HepG2 (cell line): ENCODE measurements at regions not wholly inside any gene's neighbourhood (a gene's known extent, or its start where the extent isn't known, plus 50 kb on each side); places are given as distances from the start of the nearest gene placed in this dataset.

Experiments used
- ARID5B ChIP-seq: IDR thresholded peaks from 2 replicates; pipeline ENCODE4 v1.4.0; 2020; ENCODE audit warnings: mild to moderate bottlenecking, missing genetic modification reagents
- HNRNPUL1 ChIP-seq: fragments of 200-400 bp; formaldehyde crosslinking; IDR thresholded peaks from 2 replicates; pipeline ENCODE4 v1.6.1; 2017; ENCODE audit warnings: low read depth, mild to moderate bottlenecking, low read length, moderate library complexity
- KAT8 ChIP-seq: IDR thresholded peaks from 2 replicates; pipeline ENCODE4 v1.6.1; 2016; ENCODE audit warnings: missing genetic modification reagents, missing compliant biosample characterization
- RFX1 ChIP-seq: fragments of 450-650 bp; IDR thresholded peaks from 2 replicates; pipeline ENCODE4 v1.6.1; 2017
- SOX5 ChIP-seq: IDR thresholded peaks from 2 replicates; pipeline ENCODE4 v1.6.1; 2016; ENCODE audit warnings: borderline replicate concordance
- SOX6 ChIP-seq, 2 experiments: fragments of 450-650 bp in 1 of 2; sonication (generic) in 1 of 2; formaldehyde crosslinking in 1 of 2; IDR thresholded peaks; 2 replicates each; pipeline versions ENCODE4 v1.4.0 to v1.6.1; 2017 to 2020; ENCODE audit warnings: antibody characterized with exemption in 1 of 2, mild to moderate bottlenecking in 1 of 2, missing genetic modification reagents in 1 of 2
- TEAD3 ChIP-seq: optimal IDR thresholded peaks from 2 replicates; pipeline ENCODE3; 2016; ENCODE audit warnings: borderline replicate concordance
- YEATS2 ChIP-seq: sonication (generic); formaldehyde crosslinking; IDR thresholded peaks from 2 replicates; pipeline ENCODE4 v1.4.0; 2020; ENCODE audit warnings: missing genetic modification reagents, borderline replicate concordance
- ZNF180 ChIP-seq: sonication (generic); formaldehyde crosslinking; IDR thresholded peaks from 2 replicates; pipeline ENCODE4 v1.4.0; 2020; ENCODE audit warnings: low read depth, missing genetic modification reagents, borderline replicate concordance
- ZNF501 ChIP-seq: sonication (generic); formaldehyde crosslinking; IDR thresholded peaks from 2 replicates; pipeline ENCODE4 v1.5.1; 2020; ENCODE audit warnings: mild to moderate bottlenecking, moderate library complexity, missing genetic modification reagents
- ZNF766 ChIP-seq: sonication (generic); formaldehyde crosslinking; IDR thresholded peaks from 2 replicates; pipeline ENCODE4 v1.5.0; 2020; ENCODE audit warnings: missing genetic modification reagents, borderline replicate concordance
- TF ChIP-seq, protein P1 (sequence below): sonication (generic); formaldehyde crosslinking; IDR thresholded peaks from 2 replicates; pipeline ENCODE4 v1.4.0; 2020; ENCODE audit warnings: missing genetic modification reagents
- TF ChIP-seq, protein P2 (sequence below): sonication (generic); formaldehyde crosslinking; IDR thresholded peaks from 2 replicates; pipeline ENCODE4 v1.8.0; 2022; ENCODE audit warnings: missing genetic modification reagents, mild to moderate bottlenecking, moderate library complexity, borderline replicate concordance
- TF ChIP-seq, protein P3 (sequence below): sonication (generic); formaldehyde crosslinking; IDR thresholded peaks from 2 replicates; pipeline ENCODE4 v1.4.0; 2020; ENCODE audit warnings: mild to moderate bottlenecking, missing genetic modification reagents

DNA sequence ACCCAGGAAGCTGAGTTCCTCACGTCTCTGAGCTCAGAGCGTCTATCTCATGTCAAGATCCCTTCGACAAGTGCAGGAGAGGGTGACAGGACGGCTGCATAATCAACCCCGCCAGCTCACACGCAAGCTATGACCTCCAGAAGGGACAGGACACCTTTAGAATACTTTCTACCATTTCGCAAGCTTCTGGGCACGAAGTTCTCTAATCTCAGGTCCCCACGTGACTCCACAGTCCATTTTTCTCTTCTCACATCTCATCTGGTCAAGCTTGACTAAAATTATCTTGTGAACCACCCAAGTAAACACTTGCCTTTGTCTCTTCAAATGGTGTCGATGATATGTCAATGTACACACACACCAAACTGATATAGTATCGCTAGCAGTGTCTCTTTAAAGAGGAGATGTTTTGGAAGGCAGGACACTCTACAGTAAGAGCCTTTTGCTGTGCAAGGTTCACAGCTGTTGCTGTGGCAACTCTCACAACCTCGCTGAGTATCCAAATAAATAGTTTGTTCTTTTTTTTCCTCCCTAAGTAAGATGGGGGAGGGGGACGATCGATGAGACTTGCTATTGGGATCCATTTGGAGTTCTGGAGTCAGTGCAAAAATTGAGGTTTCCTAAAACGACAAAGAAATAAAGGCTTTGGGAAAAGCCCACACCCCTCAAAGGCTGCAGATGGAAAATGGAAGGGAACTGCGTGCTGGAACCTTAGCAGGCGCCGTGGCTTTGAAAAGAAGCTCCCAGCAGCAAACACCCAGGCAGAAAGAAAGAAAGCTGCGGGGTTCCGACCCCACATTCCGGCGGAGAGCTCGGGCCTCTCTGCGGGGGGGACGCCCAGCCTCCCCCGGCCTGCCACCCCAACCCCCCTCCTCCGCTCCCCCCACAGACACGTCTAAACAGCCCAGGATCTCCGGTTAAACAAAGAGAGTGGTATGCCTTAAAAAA, 215.4 kb upstream of the UBASH3B start (continued):
- TF ChIP-seq SOX6 (IDR thresholded peaks at IDR 0.05) (no peak), SOX6 (CRISPR knock-in tag; IDR thresholded peaks at IDR 0.05) (peak; percentile 78), RFX1 (peak; percentile 84), KAT8 (no peak), ZNF180 (CRISPR knock-in tag) (no peak), ZNF766 (CRISPR knock-in tag) (no peak), ZNF501 (CRISPR knock-in tag) (peak; percentile 49; the same call in 1 of the 2 replicates), HNRNPUL1 (no peak), SOX5 (CRISPR knock-in tag) (peak; percentile 64; the same call in 1 of the 2 replicates), ARID5B (peak; percentile 39), TEAD3 (CRISPR knock-in tag) (peak; percentile 14), YEATS2 (CRISPR knock-in tag) (no peak)
- TF ChIP-seq, protein P1, sequence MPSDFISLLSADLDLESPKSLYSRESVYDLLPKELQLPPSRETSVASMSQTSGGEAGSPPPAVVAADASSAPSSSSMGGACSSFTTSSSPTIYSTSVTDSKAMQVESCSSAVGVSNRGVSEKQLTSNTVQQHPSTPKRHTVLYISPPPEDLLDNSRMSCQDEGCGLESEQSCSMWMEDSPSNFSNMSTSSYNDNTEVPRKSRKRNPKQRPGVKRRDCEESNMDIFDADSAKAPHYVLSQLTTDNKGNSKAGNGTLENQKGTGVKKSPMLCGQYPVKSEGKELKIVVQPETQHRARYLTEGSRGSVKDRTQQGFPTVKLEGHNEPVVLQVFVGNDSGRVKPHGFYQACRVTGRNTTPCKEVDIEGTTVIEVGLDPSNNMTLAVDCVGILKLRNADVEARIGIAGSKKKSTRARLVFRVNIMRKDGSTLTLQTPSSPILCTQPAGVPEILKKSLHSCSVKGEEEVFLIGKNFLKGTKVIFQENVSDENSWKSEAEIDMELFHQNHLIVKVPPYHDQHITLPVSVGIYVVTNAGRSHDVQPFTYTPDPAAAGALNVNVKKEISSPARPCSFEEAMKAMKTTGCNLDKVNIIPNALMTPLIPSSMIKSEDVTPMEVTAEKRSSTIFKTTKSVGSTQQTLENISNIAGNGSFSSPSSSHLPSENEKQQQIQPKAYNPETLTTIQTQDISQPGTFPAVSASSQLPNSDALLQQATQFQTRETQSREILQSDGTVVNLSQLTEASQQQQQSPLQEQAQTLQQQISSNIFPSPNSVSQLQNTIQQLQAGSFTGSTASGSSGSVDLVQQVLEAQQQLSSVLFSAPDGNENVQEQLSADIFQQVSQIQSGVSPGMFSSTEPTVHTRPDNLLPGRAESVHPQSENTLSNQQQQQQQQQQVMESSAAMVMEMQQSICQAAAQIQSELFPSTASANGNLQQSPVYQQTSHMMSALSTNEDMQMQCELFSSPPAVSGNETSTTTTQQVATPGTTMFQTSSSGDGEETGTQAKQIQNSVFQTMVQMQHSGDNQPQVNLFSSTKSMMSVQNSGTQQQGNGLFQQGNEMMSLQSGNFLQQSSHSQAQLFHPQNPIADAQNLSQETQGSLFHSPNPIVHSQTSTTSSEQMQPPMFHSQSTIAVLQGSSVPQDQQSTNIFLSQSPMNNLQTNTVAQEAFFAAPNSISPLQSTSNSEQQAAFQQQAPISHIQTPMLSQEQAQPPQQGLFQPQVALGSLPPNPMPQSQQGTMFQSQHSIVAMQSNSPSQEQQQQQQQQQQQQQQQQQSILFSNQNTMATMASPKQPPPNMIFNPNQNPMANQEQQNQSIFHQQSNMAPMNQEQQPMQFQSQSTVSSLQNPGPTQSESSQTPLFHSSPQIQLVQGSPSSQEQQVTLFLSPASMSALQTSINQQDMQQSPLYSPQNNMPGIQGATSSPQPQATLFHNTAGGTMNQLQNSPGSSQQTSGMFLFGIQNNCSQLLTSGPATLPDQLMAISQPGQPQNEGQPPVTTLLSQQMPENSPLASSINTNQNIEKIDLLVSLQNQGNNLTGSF (CRISPR knock-in tag): no peak
- TF ChIP-seq, protein P2, sequence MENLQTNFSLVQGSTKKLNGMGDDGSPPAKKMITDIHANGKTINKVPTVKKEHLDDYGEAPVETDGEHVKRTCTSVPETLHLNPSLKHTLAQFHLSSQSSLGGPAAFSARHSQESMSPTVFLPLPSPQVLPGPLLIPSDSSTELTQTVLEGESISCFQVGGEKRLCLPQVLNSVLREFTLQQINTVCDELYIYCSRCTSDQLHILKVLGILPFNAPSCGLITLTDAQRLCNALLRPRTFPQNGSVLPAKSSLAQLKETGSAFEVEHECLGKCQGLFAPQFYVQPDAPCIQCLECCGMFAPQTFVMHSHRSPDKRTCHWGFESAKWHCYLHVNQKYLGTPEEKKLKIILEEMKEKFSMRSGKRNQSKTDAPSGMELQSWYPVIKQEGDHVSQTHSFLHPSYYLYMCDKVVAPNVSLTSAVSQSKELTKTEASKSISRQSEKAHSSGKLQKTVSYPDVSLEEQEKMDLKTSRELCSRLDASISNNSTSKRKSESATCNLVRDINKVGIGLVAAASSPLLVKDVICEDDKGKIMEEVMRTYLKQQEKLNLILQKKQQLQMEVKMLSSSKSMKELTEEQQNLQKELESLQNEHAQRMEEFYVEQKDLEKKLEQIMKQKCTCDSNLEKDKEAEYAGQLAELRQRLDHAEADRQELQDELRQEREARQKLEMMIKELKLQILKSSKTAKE (CRISPR knock-in tag): no peak
- TF ChIP-seq, protein P3, sequence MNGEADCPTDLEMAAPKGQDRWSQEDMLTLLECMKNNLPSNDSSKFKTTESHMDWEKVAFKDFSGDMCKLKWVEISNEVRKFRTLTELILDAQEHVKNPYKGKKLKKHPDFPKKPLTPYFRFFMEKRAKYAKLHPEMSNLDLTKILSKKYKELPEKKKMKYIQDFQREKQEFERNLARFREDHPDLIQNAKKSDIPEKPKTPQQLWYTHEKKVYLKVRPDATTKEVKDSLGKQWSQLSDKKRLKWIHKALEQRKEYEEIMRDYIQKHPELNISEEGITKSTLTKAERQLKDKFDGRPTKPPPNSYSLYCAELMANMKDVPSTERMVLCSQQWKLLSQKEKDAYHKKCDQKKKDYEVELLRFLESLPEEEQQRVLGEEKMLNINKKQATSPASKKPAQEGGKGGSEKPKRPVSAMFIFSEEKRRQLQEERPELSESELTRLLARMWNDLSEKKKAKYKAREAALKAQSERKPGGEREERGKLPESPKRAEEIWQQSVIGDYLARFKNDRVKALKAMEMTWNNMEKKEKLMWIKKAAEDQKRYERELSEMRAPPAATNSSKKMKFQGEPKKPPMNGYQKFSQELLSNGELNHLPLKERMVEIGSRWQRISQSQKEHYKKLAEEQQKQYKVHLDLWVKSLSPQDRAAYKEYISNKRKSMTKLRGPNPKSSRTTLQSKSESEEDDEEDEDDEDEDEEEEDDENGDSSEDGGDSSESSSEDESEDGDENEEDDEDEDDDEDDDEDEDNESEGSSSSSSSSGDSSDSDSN: no peak
